ENCODE measurements at regions not wholly inside any gene's neighbourhood (a gene's known extent, or its start where the extent isn't known, plus 50 kb on each side); places are given as distances from the start of the nearest gene placed in this dataset.
"Not testable (repeated sequence)": the region's sequence is repeated elsewhere in the genome, so short reads cannot be mapped to it uniquely, and the experiment has no call there.

DNA sequence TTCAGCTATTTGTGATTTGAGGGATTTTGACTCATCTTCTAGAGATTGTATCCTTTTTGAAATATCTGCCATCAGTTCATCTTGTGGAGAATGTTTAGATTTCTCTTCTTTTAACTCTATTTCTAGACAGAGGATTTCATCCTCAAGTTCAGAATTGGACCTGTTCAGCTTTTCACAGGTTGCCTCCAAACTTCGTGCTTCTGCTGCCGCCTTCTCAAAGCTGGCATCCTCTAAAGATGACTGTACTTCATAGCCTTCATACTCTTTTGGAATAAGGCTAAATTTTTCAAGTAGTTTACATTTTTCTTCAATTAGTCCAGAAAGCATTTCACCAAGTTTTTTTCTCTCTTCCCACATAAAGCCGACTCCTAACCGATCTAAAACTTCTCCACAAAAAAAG is 531.9 kb downstream of the STK39 start:
- H3K27me3 Mint-ChIP-seq (ENCODE audit: low read depth); intact Hi-C loops (cut with micrococcal nuclease); H3K4me1 Mint-ChIP-seq (ENCODE audit: low read depth); H3K36me3 Mint-ChIP-seq (ENCODE audit: low read depth); H3K4me3 Mint-ChIP-seq (ENCODE audit: low read depth); H3K27ac Mint-ChIP-seq; DNase-seq (ENCODE audit: low spot score); H3K9me3 Mint-ChIP-seq: not testable (repeated sequence)

DNA sequence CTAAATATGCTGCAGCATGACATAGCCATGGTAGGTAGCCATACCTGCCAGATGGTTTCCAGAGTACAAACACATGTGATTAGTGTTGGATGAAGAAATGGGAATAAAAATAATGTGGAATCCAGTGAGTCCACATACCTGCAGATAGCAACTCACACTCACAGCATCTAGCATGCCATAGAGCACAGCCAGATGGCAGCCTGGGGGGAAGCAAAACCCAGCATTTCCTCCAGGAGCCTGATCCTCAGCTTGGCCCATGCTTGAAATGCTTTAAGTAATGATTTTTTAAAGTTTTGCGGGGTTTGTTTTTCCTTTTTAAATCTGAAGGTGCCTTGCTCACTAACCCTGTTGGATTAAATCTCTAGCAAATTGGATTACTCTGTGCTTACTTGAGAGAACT is 535.1 kb downstream of the STK39 start:
- H3K36me3 Mint-ChIP-seq (ENCODE audit: low read depth) = no peaks in the 10 kb centered on the region
- intact Hi-C loops (cut with micrococcal nuclease) = no loop called here
- DNase-seq (ENCODE audit: low spot score) = no peak
- H3K9me3 Mint-ChIP-seq = no peaks in the 10 kb centered on the region
- H3K27ac Mint-ChIP-seq = no peak overlapping the region
- H3K27me3 Mint-ChIP-seq (ENCODE audit: low read depth) = no peaks in the 10 kb centered on the region
- no peaks in the 10 kb centered on the region for H3K4me1 Mint-ChIP-seq (ENCODE audit: low read depth)
- H3K4me3 Mint-ChIP-seq (ENCODE audit: low read depth) = no peak overlapping the region

DNA sequence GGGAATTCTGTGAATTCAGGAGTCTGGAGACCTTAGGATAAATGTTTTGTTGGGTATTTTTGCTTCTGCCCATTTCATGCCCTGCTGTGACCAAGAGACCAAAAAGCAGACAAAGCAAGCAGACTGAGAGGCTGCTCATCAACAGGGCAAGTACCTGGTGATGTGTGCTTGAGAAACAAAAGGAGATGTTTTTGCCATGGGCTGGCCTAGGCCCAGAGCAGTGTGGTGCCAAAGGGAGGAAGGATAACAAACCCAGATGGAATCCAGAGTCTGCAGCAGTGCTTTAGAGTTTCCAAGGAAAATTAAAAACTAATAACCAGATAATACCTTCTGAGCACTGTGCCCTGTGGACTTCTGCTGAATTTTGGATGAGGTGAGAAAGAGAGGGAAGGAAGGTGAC is 538.4 kb downstream of the STK39 start:
- Mint-ChIP-seq H3K9me3 (no peaks in the 10 kb centered on the region), H3K36me3 (ENCODE audit: low read depth) (no peaks in the 10 kb centered on the region), H3K4me3 (ENCODE audit: low read depth) (no peak overlapping the region), H3K4me1 (ENCODE audit: low read depth) (no peaks in the 10 kb centered on the region), H3K27ac (no peak overlapping the region), H3K27me3 (ENCODE audit: low read depth) (no peaks in the 10 kb centered on the region)
- intact Hi-C loops (cut with micrococcal nuclease) = no loop called here
- DNase-seq (ENCODE audit: low spot score) = no peak

DNA sequence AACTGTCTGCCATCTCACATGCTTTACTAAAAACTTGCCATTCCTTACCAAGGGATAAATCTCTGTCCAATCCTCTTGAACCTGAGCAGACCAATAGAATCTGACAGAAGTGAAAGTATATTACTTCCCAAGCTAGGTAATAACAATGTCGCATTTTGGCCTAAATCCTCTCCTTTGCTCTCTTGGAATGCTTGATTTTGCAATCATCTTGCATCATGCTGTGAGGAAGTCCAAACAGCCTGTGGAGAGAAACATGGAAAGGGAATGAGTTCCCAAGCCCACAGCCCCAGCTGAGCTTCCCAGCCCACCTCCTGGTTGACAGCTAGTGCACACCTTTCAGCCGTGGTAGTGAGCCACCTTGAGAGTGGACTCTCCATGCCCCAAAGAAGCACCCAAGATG is 540.6 kb downstream of the STK39 start:
- H3K36me3 Mint-ChIP-seq (ENCODE audit: low read depth) = no peaks in the 10 kb centered on the region
- DNase-seq (ENCODE audit: low spot score) = no peak
- H3K4me3 Mint-ChIP-seq (ENCODE audit: low read depth) = no peak overlapping the region
- no peaks in the 10 kb centered on the region for H3K9me3 Mint-ChIP-seq
- no peaks in the 10 kb centered on the region for H3K4me1 Mint-ChIP-seq (ENCODE audit: low read depth)
- no peaks in the 10 kb centered on the region for H3K27me3 Mint-ChIP-seq (ENCODE audit: low read depth)
- intact Hi-C loops (cut with micrococcal nuclease) = no loop called here
- H3K27ac Mint-ChIP-seq = no peak overlapping the region

DNA sequence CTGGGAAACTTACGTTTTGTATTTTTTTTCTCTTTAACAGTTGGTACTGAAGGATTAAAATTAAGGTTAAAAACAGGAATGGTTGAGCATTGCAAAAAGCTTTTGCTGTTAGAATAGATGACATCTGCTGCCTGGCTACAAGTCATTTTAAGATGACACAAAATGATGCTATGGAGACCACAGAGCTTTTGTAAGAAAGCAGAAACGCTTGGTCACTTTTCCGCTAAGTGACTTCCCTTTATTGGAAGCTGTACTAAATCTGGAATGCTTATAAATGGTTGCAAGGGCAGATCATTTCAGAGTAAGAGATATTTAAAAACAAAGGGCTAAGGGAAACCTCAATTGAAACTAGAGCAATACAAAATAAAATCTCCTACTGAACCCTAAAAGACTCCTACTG is 544.0 kb downstream of the STK39 start:
- no peaks in the 10 kb centered on the region for H3K36me3 Mint-ChIP-seq (ENCODE audit: low read depth)
- intact Hi-C loops (cut with micrococcal nuclease) = no loop called here
- DNase-seq (ENCODE audit: low spot score) = no peak
- no peaks in the 10 kb centered on the region for H3K27me3 Mint-ChIP-seq (ENCODE audit: low read depth)
- no peaks in the 10 kb centered on the region for H3K9me3 Mint-ChIP-seq
- H3K27ac Mint-ChIP-seq = no peak overlapping the region
- H3K4me3 Mint-ChIP-seq (ENCODE audit: low read depth) = no peak overlapping the region
- H3K4me1 Mint-ChIP-seq (ENCODE audit: low read depth) = no peaks in the 10 kb centered on the region

DNA sequence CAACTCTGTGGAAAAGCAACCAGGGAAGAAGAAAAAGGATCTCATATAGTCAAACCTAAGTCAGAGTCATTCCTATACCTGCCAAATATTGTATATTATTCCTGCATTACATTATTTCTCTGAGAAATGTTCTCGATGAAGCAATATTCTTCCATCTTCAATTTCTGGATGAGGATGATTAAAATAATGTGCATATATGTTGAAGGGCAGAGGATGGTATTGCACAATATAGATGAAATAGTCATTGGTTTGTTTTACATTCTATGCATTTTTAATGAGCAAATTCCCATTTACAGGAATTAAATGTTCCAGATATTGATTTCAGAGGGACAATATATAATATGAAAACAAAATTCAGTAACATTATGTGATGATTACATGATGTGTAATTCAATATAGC is 545.2 kb downstream of the STK39 start:
- DNase-seq (ENCODE audit: low spot score) = no peak
- no peak overlapping the region for H3K4me3 Mint-ChIP-seq (ENCODE audit: low read depth)
- H3K27me3 Mint-ChIP-seq (ENCODE audit: low read depth) = no peaks in the 10 kb centered on the region
- intact Hi-C loops (cut with micrococcal nuclease) = no loop called here
- H3K36me3 Mint-ChIP-seq (ENCODE audit: low read depth) = no peaks in the 10 kb centered on the region
- H3K4me1 Mint-ChIP-seq (ENCODE audit: low read depth) = no peaks in the 10 kb centered on the region
- no peak overlapping the region for H3K27ac Mint-ChIP-seq
- no peaks in the 10 kb centered on the region for H3K9me3 Mint-ChIP-seq

DNA sequence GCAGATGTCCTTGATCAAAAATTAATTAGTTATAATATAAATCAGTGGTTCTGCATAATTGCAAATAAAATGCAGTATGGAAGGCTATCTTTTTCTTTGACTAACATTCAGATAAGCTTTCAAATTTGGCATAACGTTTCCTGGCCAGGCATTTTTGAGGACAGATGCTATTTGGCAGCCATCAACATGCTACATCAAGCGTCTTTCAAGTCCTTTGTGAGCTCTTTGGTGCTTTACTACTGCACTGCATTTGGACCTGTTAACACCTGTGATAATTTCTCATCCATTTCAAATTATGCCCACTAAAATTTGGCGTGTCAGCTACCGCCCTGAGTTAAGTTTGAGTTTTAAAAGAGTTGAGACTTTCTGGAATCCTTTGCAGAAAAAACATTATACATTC is 545.7 kb downstream of the STK39 start:
- Mint-ChIP-seq H3K4me3 (ENCODE audit: low read depth) (no peak overlapping the region), H3K27me3 (ENCODE audit: low read depth) (no peaks in the 10 kb centered on the region), H3K4me1 (ENCODE audit: low read depth) (no peaks in the 10 kb centered on the region), H3K36me3 (ENCODE audit: low read depth) (no peaks in the 10 kb centered on the region), H3K27ac (no peak overlapping the region), H3K9me3 (no peaks in the 10 kb centered on the region)
- intact Hi-C loops (cut with micrococcal nuclease) = no loop called here
- no peak for DNase-seq (ENCODE audit: low spot score)

DNA sequence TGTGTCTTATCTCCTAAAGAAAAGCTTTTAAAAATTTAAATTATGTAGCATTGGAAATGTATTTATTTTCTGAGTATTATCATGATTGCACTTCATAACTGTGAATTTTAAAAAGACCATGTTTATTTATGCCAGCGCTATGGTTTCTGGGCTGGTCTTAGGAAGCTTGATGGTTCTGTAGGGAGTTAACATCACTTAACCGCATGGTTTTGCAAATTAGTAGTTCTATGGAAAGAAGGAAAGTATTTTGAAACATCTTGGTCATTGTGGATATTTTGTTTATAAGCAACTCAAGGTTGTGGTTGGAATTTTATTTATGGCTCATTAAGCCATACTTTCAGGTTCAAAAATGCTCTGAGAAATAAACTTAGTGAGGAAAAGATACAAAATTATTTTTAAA is 549.4 kb downstream of the STK39 start:
- Mint-ChIP-seq H3K27ac (no peak overlapping the region), H3K4me1 (ENCODE audit: low read depth) (no peaks in the 10 kb centered on the region), H3K27me3 (ENCODE audit: low read depth) (no peaks in the 10 kb centered on the region), H3K4me3 (ENCODE audit: low read depth) (no peak overlapping the region), H3K36me3 (ENCODE audit: low read depth) (no peaks in the 10 kb centered on the region), H3K9me3 (no peaks in the 10 kb centered on the region)
- intact Hi-C loops (cut with micrococcal nuclease) = no loop called here
- no peak for DNase-seq (ENCODE audit: low spot score)

DNA sequence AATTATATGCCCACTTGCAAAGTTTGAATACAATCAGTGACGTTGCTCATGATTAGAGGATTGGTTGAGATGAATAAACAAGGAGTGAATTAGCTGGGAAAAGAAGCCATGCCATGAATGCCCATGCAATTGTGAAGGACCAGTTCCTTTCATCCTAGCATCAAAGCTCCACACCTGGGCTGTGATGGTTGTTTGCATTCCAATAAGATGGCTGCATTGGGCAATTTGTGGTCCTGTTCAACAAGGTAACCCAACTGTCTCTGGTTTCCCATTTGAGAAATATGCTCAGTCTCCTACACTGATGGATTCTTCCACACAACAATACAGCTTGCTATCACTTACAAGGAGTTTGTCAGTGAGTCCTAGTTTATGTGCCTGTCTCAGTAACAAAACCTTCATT is 550.2 kb downstream of the STK39 start:
- intact Hi-C loops (cut with micrococcal nuclease) = no loop called here
- H3K27me3 Mint-ChIP-seq (ENCODE audit: low read depth) = no peaks in the 10 kb centered on the region
- H3K27ac Mint-ChIP-seq = no peak overlapping the region
- no peak overlapping the region for H3K4me3 Mint-ChIP-seq (ENCODE audit: low read depth)
- no peaks in the 10 kb centered on the region for H3K9me3 Mint-ChIP-seq
- H3K36me3 Mint-ChIP-seq (ENCODE audit: low read depth) = no peaks in the 10 kb centered on the region
- DNase-seq (ENCODE audit: low spot score) = no peak
- no peaks in the 10 kb centered on the region for H3K4me1 Mint-ChIP-seq (ENCODE audit: low read depth)

DNA sequence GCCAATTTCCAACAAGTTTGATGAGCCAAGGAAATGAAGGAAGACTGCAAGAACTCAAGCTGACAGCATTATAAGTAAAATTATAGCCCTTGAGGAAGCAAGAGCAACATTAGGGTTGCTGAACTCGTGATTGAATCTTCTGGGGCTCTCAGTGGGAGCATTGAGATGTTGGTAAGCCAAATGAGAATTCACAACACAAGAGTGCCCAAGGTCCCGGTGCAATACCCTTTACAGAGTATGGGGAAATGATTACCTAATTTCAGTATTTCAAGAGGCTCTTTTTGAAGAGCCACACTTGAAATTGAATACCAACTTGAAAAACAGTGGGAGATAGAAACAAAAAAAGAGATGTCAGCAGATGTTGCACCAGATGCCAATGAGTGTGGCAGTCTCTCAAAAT is 554.5 kb downstream of the STK39 start:
- Mint-ChIP-seq H3K27me3 (ENCODE audit: low read depth) (no peaks in the 10 kb centered on the region), H3K36me3 (ENCODE audit: low read depth) (no peaks in the 10 kb centered on the region), H3K4me3 (ENCODE audit: low read depth) (no peak overlapping the region), H3K4me1 (ENCODE audit: low read depth) (no peaks in the 10 kb centered on the region), H3K27ac (no peak overlapping the region), H3K9me3 (no peaks in the 10 kb centered on the region)
- DNase-seq (ENCODE audit: low spot score) = no peak
- intact Hi-C loops (cut with micrococcal nuclease) = no loop called here

DNA sequence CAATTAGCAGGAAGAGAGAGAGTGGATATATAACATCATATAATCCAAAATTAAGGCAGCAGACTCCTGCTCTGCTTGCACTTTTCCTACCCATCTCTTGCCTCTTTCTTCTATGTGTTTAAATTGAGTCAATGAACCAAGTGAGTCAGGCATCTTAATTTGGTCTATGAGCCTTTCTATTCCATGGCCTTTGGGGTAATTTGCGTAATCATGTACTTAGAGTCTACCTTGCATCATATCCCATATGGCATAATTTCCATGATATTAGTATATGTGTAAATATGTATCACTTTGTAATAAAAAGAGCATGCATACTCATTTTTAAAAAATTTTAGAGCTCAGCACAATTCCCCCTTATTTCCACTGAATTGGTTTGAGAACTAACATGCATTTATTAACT is 555.2 kb downstream of the STK39 start:
- Mint-ChIP-seq H3K4me1 (ENCODE audit: low read depth) (no peaks in the 10 kb centered on the region), H3K4me3 (ENCODE audit: low read depth) (no peak overlapping the region), H3K36me3 (ENCODE audit: low read depth) (no peaks in the 10 kb centered on the region), H3K9me3 (no peaks in the 10 kb centered on the region), H3K27me3 (ENCODE audit: low read depth) (no peaks in the 10 kb centered on the region), H3K27ac (no peak overlapping the region)
- intact Hi-C loops (cut with micrococcal nuclease) = no loop called here
- DNase-seq (ENCODE audit: low spot score) = no peak

DNA sequence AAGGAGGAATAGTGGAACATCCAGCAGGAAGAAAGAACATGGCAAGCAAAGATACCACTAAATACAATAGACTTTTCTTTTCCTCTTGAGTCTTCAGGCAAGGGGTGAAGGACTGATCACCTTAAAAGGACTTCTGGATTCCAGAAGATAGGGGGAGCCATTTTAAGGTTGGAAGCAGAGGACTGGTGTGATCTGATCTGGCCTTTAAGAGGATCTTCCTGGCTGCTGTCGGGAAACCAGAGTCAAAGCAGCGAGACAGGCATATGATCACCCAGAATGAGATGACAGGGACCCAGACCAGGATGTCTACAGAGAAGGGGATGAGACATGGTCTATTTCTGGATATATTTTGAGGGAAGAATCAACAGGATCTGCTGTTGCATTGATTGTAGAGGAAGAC is 558.0 kb downstream of the STK39 start:
- H3K9me3 Mint-ChIP-seq = no peaks in the 10 kb centered on the region
- H3K4me1 Mint-ChIP-seq (ENCODE audit: low read depth) = no peaks in the 10 kb centered on the region
- intact Hi-C loops (cut with micrococcal nuclease) = no loop called here
- no peak for DNase-seq (ENCODE audit: low spot score)
- no peak overlapping the region for H3K4me3 Mint-ChIP-seq (ENCODE audit: low read depth)
- H3K27me3 Mint-ChIP-seq (ENCODE audit: low read depth) = no peaks in the 10 kb centered on the region
- H3K36me3 Mint-ChIP-seq (ENCODE audit: low read depth) = no peaks in the 10 kb centered on the region
- H3K27ac Mint-ChIP-seq = no peak overlapping the region

DNA sequence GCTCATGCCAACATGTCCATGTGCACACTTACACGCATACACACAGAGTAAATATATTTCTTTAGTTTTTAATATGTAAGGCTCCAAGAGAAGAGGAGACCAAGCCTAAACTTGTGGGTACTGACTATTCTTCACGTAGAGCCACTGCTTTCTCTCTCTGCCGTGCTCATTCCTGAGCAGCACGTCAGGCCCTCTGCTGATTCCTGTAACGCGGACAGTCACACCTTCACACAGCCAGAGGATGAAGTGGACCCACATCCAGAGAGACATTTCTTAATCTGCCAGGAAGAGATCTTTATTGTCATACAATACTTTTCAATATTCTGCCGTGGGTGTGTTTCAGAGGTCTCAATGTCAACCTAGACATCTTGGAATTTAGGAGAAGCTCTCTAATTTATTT is 560.7 kb downstream of the STK39 start:
- no peaks in the 10 kb centered on the region for H3K9me3 Mint-ChIP-seq
- intact Hi-C loops (cut with micrococcal nuclease) = no loop called here
- H3K27ac Mint-ChIP-seq = no peak overlapping the region
- H3K27me3 Mint-ChIP-seq (ENCODE audit: low read depth) = no peaks in the 10 kb centered on the region
- no peak overlapping the region for H3K4me3 Mint-ChIP-seq (ENCODE audit: low read depth)
- no peaks in the 10 kb centered on the region for H3K4me1 Mint-ChIP-seq (ENCODE audit: low read depth)
- DNase-seq (ENCODE audit: low spot score) = no peak
- H3K36me3 Mint-ChIP-seq (ENCODE audit: low read depth) = no peaks in the 10 kb centered on the region

DNA sequence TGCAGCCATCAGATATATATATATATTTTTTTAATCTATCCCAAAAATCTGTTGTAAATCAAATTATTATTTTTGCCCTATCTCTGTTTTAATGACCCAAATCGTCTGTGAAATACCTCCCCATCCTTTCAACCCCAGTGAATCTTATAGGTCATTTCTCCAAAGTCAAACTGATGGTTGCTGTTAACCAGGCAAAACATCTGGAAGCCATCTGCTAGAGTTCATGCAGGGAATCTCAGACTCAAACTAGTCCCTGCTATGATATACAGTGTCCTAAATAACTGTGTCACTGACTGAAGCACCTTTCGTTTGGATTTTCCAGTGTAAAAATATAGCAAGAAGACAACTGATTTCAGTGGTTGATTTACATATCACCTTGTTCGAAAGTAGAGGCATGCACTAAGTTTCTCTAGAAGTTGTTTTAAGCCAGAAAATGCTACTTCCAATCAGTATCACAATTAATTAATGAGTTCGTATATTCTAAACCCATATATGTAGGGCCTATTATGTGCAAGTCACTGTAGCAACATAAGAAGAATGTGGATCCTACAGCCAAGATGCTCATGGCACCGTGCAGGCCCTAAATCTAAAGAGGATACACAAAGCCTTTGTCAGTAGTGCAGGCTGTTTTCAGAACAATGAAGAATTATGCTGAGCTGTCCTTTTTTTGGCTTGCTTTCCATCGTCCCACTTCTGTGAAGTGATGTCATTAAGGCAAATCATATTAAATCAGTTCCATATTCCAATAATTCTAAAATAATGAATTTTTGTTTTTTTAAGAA is 566.0 kb downstream of the STK39 start:
- intact Hi-C loops (cut with micrococcal nuclease) = no loop called here
- Mint-ChIP-seq H3K27me3 (ENCODE audit: low read depth) (no peaks in the 10 kb centered on the region), H3K4me3 (ENCODE audit: low read depth) (no peak overlapping the region), H3K4me1 (ENCODE audit: low read depth) (no peaks in the 10 kb centered on the region), H3K9me3 (no peaks in the 10 kb centered on the region), H3K36me3 (ENCODE audit: low read depth) (no peaks in the 10 kb centered on the region), H3K27ac (no peak overlapping the region)
- DNase-seq (ENCODE audit: low spot score) = no peak

All from activated T-helper 2 cell treated with anti-CD3 and anti-CD28 coated beads, Interferon-gamma antibody, Interleukin-2, Interleukin-4, amounts not matched to agents 10 μg/mL and 5 μg/mL and 100 μg/mL, durations not matched to agents 14 hours and 24 hours and 36 hours (primary cell).